NK-92 treated with Interleukin-12 subunit alpha and Interleukin-12 subunit beta, amount 100 ng/mL, for 24 hours (cell line): ENCODE measurements at regions not wholly inside any gene's neighbourhood (a gene's known extent, or its start where the extent isn't known, plus 50 kb on each side); places are given as distances from the start of the nearest gene placed in this dataset.
"Not testable (repeated sequence)": the region's sequence is repeated elsewhere in the genome, so short reads cannot be mapped to it uniquely, and the experiment has no call there.

ENCODE experiments used
- DNase-seq: peaks from one replicate; lab custom pipeline; 2025; lab: John Stamatoyannopoulos, UW

DNA sequence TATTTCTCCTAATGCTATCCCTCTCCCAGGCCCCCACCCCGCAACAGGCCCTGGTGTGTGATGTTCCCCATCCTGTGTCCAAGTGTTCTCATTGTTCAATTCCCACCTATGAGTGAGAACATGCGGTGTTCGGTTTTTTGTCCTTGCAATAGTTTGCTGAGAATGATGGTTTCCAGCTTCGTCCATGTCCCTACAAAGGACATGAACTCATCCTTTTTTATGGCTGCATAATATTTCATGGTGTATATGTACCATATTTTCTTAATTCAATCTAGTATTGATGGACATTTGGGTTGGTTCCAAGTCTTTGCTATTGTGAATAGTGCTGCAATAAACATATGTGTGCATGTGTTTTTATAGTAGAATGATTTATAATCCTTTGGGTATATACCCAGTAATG, 1270.3 kb downstream of the UQCRFS1 start:
- not testable (repeated sequence) for DNase-seq

DNA sequence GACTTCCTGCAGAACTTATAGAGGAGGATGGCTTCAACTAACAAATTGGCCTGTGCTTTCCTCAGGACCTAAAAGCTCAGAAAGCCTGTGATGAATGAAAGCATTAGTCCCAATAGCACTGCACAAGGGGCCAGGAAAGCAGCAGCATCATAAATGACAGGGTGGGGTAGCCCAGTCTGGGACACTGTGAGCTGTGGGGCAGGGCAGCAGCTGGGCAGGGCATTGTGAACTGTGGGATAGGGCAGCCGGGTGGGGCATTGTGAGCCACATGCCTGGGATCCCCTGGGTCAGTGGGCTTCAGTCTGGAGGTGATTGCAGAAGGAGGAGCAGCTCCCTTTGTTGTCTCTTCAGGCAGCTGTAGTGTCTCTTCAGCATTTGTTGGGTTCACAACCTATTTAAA, 1276.8 kb downstream of the UQCRFS1 start:
- DNase-seq, result no peak

DNA sequence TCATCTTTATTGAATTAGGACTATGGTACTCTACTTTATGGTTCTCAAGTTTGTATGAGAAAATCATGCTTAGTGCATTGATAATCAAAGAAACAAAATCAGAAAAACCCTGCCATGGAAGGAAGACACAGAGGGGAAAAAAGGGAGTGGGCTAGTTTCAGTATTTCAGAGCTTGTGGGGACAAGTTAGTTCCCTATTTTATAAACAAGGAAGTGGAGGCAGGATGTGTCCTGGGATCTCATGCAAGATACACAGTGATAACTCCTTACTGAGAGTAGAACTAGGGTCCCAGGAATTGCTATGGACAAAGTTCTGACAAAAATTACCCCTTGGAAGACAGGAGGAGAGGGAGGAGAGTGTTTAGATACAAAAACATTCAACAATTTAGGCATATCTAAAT, 1277.3 kb downstream of the UQCRFS1 start:
- DNase-seq, result no peak

DNA sequence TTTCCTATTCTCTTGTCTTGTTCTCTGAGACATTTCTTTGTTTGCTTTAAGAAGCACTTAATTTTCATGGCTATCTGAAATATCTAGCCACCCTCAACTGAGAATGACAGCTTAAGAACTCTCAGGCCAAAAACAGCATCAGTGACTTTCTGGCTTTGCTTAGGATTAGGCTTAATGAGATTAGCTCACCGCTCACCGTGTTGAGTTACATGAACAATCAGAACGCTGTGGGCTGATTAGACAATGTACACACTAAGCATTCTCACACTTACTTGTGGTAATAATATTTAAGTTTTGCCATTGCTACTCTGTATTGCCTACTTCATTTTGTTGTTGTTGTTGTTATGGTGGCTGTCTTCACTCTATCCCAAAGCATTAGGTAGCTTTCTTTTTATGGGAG, 1283.6 kb downstream of the UQCRFS1 start:
- DNase-seq, result no peak

DNA sequence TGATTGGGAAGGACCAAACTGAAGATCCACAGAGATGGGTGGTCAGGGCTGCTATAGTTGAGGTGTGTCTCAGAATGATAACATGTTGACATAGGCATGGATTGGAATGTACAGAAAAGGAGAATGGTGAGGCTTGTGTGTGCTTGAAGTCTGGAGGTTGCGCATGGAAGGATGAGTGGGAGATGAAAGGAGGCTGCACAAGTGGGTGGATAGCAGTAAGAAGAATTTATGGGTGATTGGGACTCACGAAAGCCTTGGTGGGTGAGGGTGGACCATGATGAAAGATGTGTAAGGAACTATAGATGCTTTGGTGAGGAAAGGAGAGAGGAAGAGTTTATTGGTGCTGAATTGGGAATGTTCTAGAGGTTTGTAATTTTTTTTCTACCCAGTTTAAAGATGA, 1287.7 kb downstream of the UQCRFS1 start:
- DNase-seq, result no peak

DNA sequence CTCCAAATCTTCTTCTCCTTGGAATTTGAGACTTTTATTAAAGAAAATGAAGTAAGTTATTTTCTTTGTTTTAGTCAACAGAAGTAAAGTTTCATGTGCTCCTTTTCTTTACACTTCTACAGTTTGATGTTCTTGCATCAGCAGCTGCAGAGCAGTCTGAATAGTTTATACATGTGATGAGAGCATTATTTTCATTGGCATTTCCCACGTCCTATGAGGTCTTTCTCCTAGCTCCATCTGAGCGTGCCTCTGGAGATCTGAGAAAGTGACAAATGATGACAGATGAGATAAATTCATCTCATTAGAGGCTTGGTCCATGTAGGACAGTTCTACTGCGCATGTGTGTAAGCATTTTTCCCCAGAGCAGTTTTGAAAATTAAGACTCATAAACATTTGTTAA, 1290.0 kb downstream of the UQCRFS1 start:
- no peak for DNase-seq

DNA sequence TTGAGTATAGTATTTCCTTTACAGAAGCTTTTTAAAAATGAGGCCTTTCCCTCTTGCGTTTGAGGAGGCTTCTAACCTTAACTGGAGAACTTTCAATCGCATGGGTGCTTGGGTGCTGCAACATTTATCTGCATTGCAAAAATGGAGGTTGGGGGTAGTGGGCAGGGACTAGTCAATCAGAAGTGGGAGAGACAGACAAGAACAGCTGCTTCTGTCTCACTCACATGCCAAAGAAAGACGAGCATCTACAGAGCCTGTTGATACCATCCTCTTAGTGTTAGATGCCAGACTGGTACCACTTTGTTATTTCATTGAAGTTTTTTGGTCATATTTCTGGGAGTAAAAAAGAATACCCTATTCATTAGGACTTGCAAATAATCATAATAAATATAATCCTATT, 1292.2 kb downstream of the UQCRFS1 start:
- no peak for DNase-seq

DNA sequence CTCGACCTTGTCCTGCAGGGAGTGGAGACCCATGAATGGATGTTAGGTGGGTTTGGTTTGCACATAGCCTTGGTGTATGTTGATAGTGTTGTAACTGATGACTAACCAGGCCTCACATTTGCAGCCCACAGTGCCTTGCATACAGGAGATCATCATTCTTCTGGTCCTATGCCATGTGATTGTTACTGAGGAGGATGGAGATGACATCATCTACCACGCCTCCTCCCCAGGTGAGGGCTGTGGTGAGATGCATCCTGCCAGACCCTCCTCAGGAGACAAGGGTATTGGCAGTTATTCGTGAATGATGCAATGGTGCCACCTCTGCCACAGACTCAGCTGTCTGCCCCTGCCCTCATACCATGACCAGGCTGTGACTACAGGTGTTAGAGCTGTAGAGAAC, 1294.1 kb downstream of the UQCRFS1 start:
- peak; percentile 17 for DNase-seq

DNA sequence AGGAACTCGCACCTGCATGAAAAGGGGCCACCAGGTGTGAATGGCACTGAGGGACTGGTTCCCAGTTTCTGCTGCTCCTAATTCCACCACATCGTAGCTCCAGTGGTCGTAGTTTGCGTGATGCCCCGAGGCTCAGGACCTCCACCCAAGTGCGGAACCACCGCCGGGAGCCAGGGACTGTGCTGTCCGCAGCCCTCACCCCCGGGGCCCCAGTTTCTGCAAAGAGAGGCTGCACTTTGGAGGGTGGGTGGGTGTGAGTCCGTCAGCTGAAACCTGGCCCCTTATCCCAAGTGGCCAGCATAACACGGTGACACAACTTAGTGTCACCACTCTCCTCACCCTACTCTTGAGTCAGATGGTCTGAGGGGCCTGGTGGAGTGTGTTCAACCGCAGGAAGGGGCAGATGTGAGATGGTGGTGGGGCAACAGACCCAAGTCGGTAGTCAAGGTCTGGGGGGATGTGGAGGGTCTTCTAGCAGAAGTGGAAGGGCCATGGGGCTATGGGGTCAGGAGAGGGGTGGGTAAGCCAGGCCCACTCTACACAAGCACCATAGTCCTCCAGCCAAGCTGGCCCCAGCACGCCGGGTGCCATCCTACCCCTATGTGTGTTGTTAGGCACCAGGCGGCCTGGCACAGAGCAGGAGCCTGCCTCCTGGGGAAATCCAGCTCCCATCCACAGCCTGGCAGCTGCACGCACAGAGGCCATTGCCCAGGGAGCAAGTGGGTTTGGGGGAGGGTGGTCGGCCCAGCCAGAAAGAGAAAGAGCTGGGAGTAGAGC, 1301.6 kb downstream of the UQCRFS1 start:
- DNase-seq, result no peak

DNA sequence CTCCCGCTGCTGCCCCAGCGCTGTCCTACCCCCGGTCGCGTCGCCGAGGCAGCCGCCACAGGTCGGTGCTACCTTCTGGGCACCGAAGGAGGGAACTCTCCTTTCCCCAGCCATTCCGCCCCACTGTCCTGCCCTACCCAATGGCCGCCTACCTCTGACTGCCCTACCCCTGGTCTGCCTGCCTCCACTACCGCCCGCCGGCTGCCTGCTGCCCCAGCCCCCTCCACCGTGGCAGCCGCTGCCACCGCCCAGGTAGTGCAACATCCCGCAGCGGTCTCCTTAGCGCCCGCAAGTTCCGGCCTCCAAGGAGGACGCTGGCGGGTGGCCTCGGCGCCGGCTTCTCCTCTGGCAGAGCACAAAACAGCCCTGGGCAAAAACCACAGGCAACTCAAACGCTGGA, 1303.1 kb downstream of the UQCRFS1 start:
- DNase-seq, result no peak

DNA sequence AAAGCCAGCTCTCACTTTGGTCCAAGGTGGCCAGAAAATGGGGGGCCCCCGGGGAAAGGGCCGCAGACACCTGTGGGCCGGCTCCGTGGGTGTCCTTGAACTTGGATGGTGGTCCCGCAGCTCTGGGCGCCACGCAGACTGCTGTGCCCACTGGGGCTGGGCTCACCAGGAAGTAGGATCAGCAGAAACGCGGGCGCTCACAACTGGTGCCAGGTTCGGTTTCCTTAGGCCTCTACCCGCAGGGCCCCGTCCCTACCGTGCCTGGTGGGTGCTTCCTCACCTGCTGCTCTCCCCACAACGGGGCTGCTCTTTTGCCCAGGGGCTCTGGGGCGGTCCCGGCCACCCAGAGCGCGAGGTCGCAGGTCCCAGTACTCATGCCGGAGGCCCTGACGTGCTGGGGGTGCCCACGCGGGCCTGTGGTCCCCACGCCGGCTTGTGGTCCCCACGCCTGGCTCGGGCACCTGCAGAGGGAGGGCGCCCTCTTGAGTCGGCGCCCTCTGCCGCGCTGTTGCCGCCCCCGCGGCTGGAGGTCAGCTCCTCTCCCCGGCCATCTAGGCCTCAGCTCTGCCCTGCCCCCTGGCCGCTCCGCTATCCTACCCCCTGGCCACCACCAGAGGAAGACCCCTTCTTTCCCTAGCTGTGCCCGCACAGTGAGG, 1303.6 kb downstream of the UQCRFS1 start:
- DNase-seq, result no peak

DNA sequence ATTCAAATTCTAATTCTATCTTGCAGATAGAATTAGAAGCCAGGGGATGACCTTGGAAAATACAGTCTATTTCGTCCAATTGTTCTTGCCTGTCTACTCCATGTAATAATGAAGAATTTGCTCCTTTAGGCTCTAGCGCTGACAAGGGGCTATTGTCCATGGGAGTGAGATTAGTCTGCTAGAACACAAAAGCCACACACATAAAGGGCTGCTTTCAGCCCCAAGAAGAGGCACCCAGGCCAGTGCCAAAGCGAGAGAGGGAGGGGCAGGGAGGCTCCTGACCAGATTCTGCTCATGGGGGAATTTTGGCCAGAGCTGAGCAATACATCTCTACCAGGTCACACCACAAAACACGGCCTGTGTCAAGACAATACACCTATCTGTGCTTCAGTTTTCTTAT, 1306.9 kb downstream of the UQCRFS1 start:
- DNase-seq, result no peak

DNA sequence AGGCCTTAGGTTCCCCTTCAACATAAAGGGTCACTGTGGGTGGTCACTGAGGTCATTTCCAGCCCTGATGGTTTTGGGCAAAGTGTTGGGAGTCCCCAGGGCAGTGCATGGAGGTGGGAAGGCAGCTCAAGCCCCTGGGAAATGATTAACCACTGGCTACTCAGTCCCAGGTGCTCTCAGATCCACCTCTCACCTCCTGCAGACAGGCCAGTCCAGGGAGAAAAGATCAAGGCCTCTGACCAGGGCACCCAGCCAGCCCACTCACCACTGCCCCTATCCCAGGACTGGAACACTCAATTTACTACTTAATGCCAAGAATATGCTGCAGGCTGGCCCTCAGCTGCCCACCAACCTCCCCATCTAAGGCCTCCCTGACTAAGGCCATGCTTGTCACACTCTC, 1307.9 kb downstream of the UQCRFS1 start:
- DNase-seq, result no peak

DNA sequence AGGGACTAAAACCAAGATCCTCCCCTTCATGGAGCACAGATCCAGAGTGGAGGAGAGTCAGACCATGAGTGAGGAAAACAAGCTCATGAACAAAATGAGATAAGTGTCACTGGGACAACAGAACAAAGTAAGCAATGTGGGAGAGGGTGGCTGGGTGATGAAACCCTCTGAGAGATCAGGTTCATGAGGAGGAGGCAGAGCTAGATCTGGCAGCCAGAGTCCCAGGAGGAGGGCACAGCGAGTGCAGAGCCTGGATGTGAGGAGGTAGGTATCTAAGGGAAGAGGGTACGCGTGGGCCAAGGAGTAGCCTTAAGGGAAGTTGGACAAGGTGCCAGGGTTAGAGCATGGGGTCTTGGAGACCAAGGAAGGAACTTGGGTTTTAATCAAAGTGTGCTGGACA, 1311.9 kb downstream of the UQCRFS1 start:
- DNase-seq, result no peak

DNA sequence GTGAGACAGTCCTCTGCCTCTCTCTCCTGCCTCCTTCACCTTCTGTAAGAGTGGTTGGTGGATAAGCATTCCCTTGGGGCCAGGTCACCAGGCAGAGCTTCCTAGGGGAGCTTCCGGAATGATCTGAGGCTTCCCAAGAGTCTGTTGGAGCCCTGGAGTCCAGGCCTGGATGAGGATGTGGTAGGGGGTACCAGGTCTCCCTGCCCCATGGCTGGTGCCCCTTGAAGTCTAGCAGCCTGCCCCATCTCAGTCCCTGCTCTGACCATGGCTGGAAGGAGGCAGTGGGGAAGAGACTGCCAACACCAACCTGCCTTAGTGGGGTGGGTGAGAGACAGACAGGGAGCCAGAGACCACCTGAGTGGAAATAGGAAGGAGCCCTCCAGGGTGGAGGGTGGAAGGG, 1316.9 kb downstream of the UQCRFS1 start:
- no peak for DNase-seq

DNA sequence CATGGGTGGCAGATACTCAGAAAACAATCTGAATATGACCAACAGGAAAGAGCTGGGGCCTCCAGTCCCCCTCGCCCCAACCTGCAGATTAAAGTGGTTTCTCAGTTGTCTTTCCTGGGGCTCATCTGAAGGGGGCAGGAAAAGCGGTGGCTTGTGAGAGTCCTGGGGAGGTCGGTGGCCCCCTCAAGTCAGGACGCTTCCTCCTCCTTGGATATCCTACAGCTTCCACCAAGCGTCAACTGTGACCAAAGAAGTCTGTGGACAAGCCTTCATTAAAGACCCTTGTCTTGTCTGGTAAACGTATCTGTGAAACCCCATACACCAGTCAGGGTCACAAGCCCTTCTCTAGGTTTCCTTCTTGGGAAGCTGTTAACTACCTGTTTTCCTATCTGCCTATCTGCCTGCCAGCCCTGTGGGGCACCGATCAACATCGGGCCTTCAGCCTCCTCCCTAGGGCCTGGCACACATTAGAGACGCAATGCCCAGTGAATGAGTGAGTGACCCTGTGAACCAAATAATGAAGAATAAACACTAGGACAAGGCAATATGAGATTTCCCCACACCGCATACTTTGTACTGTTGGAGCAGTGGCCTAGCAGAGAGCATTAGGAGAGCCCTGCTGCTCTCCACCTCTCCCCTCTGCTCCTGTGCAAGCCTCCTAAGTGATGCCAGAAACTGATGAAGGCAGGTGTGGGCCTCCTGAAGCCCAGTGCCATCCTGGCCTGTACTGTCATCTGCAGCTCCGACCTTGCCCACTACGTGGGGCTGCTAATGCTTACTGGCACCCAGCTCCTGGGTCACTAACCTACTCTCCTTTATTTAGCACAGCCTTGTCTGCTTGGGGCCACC, 1317.8 kb downstream of the UQCRFS1 start:
- no peak for DNase-seq

DNA sequence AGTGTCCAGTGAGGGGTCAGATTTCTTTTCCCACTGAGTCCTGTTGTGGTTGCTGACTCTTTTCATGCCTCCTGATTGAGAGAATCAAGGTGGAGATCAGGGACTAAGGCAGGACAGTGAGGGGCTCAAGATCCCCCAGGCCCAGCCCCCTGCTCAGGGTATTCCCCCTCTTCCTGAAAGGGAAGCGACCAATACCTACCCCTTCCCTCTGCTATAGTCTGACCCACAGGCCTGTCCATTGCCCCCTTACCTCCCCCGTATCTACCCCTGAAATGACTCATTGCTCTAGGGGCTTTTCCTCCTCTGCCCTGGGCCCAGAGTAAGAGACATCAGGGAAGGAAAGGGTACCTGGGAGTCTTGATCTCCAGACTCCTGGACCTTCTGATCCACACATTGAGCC, 1320.5 kb downstream of the UQCRFS1 start:
- no peak for DNase-seq

DNA sequence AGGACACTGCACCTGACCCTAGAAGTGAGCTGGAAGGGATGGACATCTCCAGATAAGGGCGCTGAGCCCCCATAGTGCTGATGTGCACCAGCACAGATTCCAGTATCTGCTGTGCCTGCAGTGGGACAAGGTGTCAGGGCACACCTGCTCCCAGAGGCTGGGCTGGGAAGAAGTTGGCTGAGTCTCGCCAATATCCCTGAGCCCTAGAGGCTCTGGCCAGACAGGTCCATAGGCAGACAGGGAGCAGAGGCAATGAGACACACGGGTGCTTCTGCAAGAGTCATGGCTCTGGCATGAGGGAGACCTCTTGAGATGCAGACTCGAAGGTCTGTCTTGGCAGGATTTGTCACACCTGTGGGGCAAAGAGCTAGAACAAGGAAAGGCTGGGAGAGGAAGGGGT, 1321.5 kb downstream of the UQCRFS1 start:
- no peak for DNase-seq

DNA sequence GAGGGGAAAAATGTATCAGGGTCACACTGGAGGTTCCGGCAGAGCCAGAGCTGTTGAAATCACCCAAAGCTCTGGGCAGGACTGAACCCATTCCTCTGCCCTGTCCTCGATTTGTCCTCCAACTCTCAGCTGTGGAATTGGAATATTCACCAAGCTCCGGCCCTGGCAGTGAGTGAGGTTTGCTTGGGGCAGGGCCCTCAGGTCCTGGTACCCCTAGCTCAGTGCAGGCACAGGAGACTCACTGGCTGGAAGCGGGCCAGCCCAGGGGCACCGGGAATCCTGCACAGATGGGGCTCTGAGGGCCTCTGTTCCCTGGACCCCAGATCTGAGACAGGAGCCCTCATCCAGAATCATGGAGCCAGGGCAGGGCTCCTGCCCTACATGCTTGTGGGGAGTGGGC, 1322.3 kb downstream of the UQCRFS1 start:
- no peak for DNase-seq

DNA sequence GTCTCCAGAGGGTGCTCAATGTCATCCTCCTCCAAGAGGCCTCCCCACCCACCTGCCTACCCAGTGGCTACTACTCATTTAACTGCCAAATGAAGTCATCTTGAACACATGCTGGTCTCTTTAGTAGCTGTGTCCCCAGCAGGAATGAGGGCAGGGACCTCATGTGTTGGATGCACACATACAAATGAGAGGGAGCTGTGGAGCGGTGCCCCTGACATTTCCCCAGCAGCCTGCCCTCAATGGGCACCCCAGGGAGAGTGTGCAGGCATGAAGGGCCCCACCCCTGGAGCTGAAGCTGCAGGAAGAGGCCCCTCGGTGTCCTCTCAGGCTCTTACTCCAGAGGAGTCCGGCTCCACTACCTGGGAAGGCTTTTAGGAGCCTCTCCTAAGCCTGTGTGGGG, 1322.7 kb downstream of the UQCRFS1 start:
- no peak for DNase-seq

DNA sequence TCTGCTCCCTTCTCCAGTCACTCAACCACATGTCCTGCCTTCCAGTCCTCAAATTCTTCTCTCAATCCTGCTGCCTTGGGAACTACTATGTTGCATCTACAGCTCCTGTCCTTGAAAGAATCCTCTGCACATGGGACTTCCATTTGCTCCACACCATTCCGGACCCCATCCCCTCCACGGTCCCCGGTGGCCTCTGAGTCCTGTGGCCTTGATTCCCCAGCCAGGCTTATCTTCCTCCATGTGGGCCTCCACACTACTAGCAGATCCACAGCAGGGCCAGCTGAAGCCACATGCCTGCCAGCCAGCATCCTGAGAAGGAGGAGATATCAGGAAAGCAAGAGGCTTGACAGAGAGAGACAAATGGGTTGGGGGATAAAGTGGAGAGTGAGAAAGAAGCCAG, 1323.8 kb downstream of the UQCRFS1 start:
- DNase-seq, result no peak

DNA sequence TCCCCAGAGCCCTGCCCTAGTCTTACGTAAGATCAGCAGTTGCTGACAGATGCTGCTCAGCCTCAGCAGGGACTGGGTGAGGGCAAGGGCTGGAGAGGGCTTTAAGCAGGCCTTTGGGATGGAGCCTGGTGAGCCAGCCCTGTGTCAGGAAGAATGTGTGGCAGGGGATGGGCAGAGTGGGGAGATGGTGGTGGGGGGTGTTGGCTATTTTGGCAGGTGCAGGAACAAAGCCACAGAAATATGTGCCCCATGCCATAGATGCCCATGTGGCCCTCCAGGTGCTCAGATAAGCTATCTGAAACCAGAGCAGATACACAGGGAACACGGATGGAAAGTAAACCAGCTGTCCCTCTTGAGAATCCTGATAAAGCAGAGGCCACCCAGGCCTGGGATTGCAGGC, 1325.0 kb downstream of the UQCRFS1 start:
- no peak for DNase-seq

DNA sequence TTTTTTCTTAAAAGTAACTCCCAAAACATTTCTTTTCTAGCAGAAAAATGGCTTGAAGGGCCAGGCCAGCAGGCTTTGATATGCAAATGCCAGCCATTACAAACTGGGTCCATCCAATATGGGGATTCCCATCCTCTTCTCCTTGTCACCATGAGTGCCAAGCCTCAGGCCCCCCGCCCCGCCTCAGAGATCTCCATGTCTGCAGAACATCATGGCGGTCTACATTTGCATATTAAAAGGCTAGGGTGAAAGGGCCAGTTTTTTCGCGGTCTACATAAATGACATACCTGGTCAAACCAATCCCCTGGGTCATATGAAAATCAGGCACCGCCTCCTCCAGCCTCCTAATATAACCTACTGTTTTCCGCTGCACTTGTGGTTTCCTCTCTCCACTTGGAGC, 1327.6 kb downstream of the UQCRFS1 start:
- DNase-seq, result no peak
